NCI-H345 treated with DMSO at 0.1 percent for 48 hours (cell line): ENCODE measurements at regions not wholly inside any gene's neighbourhood (a gene's known extent, or its start where the extent isn't known, plus 50 kb on each side); places are given as distances from the start of the nearest gene placed in this dataset.
"Not testable (repeated sequence)": the region's sequence is repeated elsewhere in the genome, so short reads cannot be mapped to it uniquely, and the experiment has no call there.

ENCODE experiments used
- DNase-seq: peaks from one replicate; lab custom pipeline; 2025; ENCODE audit not compliant: unreplicated experiment; lab: John Stamatoyannopoulos, UW

GRCh38 chr12:115813256-115813655 is 464.2 kb downstream of the MED13L start:
- no peak for DNase-seq

GRCh38 chr12:115811929-115812328 is 465.6 kb downstream of the MED13L start:
- no peak for DNase-seq

GRCh38 chr12:115811045-115811444 is 466.4 kb downstream of the MED13L start:
- no peak for DNase-seq

GRCh38 chr12:115810122-115810901 is 467.2 kb downstream of the MED13L start:
- no peak for DNase-seq

- no peak for DNase-seq
These were observed 471.5 kb downstream of the MED13L start for GRCh38 chr12:115806000-115806399.

GRCh38 chr12:115802767-115803166 is 474.7 kb downstream of the MED13L start:
- DNase-seq: no peak

- DNase-seq: no peak
These were observed 475.6 kb downstream of the MED13L start for GRCh38 chr12:115801871-115802270.

GRCh38 chr12:115799610-115800009 is 477.9 kb downstream of the MED13L start:
- DNase-seq: no peak

- peak; percentile 78 for DNase-seq
These were observed 479.1 kb downstream of the MED13L start for GRCh38 chr12:115798309-115798917.

GRCh38 chr12:115794659-115795081 is 482.8 kb downstream of the MED13L start:
- DNase-seq: peak; percentile 46

GRCh38 chr12:115791331-115791730 is 486.2 kb downstream of the MED13L start:
- no peak for DNase-seq

GRCh38 chr12:115790526-115790925 is 487.0 kb downstream of the MED13L start:
- DNase-seq: no peak

- not testable (repeated sequence) for DNase-seq
These were observed 491.0 kb downstream of the MED13L start for GRCh38 chr12:115786490-115786889.

- DNase-seq: no peak
These were observed 491.9 kb downstream of the MED13L start for GRCh38 chr12:115785548-115785947.

- no peak for DNase-seq
These were observed 501.1 kb downstream of the MED13L start for GRCh38 chr12:115776399-115776798.

- DNase-seq: no peak
These were observed 503.2 kb downstream of the MED13L start for GRCh38 chr12:115774148-115774895.

GRCh38 chr12:115771601-115772000 is 505.9 kb downstream of the MED13L start:
- DNase-seq: no peak

GRCh38 chr12:115771065-115771464 is 506.4 kb downstream of the MED13L start:
- no peak for DNase-seq

- no peak for DNase-seq
These were observed 506.9 kb downstream of the MED13L start for GRCh38 chr12:115770643-115771042.

GRCh38 chr12:115767916-115768315 is 509.6 kb downstream of the MED13L start:
- DNase-seq: no peak

GRCh38 chr12:115763982-115764621 is 513.4 kb downstream of the MED13L start:
- peak; percentile 6 for DNase-seq
